ENCODE measurements at regions not wholly inside any gene's neighbourhood (a gene's known extent, or its start where the extent isn't known, plus 50 kb on each side); places are given as distances from the start of the nearest gene placed in this dataset.

GRCh38 chr2:133862400-133862977 is 294.2 kb upstream of the NCKAP5 start:
- TF ChIP-seq CTCF (IDR thresholded peaks at IDR 0.05) (no peak), POLR2A (IDR thresholded peaks at IDR 0.05) (no peak)
